ENCODE measurements at regions not wholly inside any gene's neighbourhood (a gene's known extent, or its start where the extent isn't known, plus 50 kb on each side); places are given as distances from the start of the nearest gene placed in this dataset.
"Not testable (repeated sequence)": the region's sequence is repeated elsewhere in the genome, so short reads cannot be mapped to it uniquely, and the experiment has no call there.

DNA sequence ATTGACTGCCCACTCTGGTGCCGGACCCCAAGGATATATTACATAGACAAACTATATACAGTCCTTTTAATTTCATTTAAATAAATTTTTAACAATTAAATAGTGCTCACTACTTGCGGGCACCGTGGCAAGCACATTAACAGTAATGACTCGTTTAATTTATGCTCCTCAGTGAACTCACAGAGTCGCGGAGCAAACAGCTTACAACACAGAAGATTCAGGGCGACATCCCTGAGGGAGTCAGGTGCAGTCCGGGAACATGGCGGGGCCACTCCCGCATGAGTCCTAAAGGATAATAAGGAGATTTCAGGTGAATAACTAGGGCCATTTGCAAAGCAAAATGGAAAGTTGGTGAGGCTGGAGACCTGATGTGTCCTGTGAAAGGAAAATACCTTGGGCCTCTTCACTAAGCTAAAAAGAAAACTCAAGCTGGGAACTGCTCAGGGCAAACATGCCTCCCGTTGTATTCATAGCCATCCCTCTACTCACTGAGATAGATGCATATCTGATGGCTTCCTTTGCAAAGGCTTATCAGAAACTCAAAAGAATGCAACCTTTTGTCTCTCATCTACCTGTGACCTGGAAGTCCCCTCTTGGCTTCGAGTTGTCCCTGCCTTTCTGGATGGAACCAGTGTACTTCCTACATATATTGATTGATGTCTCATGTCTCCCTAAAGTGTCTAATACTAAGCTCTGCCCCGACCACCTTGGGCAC is 125.6 kb downstream of the KLF6 start:
- no peak for DNase-seq (ENCODE audit: low read depth)

DNA sequence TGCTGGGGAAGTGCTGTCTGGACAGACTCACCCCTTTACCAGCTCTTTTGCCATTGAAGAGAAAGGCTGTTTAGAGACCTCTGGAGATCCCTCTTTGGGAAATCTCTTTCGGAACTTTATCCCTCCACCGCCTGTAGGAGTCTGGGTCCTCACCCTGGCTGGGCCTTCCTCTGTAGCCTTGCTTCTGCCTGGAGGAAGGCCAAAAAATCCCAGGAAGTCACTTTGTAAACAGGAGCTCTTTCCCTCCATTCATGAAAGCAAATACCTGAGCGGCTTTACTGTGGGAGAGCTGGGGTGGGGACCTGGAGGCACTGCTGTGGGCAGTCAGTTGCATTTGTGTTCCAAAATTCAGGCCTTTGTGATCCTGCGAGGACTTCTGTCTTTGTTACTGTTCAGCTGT is 126.2 kb downstream of the KLF6 start:
- no peak for DNase-seq (ENCODE audit: low read depth)

DNA sequence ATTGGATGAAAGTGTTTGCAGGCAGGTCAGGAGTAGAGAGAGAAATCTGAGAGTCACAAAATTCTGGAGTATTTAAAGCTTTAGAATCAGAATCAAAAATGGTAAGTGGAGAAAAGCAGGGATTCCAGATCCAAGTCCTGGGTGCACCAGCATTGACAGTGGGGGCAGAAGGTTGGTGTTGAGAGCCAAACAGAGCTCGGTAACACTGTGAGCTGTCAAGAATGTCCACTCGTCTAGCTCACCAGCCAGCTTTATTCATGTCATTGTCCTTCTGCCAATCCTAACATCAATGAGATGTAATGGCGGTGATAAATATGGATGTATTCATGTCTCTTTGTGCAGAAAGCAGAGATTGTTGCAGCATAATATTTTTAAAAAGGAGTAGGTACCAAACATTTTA is 128.8 kb downstream of the KLF6 start:
- no peak for DNase-seq (ENCODE audit: low read depth)

DNA sequence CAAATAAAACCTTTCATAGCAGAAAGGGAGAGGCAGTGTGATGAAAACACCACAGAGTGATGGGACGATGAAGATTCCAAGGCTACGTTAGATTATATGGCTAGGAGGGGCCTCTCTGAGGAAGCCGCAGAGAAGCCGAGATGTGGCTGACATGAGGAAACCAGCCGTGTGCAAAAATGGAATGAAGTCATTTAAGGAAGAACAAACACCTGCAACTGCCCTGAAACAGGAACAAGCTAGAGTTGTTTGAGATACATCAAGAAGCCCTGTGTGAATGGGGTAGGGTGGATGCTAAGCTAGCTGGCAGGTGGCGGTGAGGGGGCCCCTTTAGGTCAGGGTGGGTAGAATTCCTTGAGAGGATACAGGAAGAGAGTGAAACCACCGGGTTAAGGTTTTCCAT is 129.5 kb downstream of the KLF6 start:
- DNase-seq (ENCODE audit: low read depth): no peak

DNA sequence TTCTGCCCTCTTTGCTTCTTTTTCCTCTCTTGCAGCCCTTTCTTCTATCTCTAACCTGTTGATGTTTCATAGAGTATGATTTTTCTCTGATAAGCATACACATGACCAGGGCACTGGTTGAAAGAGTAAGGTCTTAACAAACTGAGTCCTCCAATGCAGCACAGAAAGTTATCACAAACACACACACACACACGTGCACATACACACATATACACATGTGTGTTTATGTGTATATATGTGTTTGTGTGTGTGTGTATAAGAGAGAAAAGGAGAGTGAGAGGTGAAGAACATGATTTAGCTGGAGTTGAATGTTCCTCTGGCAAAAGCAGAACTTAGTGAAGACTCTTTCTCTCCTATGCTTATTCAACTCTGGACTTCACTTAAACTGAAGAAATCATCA is 130.0 kb downstream of the KLF6 start:
- no peak for DNase-seq (ENCODE audit: low read depth)

DNA sequence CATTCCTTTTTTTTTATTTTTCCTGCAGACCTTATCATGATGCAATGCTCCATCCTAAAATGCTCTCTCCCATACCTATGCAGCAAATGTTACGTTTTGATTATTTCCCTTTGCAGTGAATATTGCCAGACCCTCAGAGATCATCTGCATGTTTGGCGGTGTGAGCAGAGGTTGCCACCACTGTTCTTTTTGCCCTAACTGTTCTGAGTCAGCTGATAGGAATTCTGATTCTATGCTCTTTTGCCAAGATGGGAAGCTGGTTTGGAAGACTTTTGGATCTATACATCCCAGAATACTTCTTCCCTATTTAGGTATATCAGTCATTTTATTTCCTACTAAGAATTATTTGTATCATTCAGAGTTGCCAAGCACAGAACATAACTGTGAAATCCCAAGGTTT is 130.5 kb downstream of the KLF6 start:
- no peak for DNase-seq (ENCODE audit: low read depth)

DNA sequence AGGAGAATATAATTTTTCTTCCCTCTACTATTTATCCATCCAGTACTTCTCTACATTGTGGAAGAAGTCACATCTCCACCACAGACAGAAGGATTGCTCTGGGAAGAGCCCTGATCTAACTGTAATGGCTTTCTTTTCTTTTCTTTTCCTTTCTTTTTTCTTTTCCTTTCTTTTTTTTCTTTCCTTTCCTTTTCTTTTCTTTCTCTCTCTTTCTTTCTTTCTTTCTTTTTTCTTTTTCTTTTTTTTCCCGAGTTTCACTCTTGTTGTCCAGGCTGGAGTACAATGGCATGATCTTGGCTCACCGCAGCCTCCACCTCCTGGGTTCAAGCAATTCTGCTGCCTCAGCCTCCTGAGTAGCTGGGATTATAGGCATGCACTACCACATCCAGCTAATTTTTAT is 131.7 kb downstream of the KLF6 start:
- not testable (repeated sequence) for DNase-seq (ENCODE audit: low read depth)

DNA sequence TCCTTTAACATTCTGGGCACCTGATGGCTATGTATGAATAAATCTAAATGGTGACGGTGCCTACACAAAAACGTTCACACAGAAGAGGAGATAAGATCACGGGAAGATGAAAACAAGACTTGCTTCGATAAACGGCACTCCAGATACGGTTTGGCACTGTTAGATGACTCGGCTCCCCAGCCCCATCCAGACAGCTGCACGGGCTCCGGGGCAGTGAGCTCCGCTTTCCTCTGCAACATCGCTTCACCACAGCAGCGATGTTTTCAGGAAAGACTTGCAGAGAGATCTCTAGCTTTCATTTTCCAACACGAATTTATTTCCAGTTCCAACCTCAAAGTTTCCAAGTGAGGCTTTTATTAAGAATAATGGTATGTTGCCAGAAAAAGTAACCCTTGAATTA is 132.1 kb downstream of the KLF6 start:
- DNase-seq (ENCODE audit: low read depth): no peak

DNA sequence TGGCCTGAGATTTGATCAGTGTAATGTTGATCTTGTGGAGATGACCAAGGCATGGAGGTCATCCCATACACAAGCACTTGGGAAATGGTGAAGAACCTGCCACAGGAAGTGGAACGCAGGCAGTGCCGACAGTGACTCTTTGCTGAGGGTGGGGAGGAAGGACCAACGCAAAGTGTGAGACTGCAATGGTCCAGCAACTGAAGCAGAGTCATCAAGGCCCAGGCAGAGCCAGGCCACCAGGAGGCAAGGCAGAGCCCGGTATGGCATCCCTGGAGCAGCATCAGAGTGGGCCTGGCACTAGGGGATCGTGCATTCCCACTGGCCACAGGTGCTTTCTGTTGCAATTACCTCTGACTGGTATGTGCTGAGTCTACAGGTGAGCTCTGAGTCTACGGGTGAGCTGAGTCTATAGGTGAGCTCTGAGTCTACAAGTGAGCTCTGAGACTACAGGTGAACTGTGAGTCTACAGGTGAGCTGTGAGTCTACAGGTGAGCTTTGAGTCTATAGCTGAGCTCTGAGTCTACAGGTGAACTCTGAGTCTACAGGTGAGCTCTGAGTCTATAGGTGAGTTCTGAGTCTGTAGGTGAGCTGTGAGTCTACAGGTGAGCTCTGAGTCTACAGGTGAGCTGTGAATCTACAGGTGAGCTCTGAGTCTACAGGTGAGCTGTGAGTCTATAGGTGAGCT is 132.9 kb downstream of the KLF6 start:
- DNase-seq (ENCODE audit: low read depth): no peak

DNA sequence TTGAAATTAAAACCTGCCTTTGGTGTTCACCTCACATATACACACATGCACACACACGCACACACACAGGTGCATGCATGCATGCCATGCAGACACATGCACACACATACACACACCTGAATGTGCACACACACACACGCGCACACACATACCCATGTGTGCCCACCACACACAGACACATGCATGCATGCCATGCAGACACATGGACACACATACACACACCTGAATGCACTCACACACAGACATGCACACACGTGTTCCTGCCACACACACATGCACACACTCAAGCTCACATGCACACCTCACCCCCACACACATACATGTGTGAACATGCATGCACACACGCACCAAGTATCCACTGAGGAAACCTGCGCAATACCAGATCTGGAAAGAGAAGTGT is 136.4 kb downstream of the KLF6 start:
- no peak for DNase-seq (ENCODE audit: low read depth)

DNA sequence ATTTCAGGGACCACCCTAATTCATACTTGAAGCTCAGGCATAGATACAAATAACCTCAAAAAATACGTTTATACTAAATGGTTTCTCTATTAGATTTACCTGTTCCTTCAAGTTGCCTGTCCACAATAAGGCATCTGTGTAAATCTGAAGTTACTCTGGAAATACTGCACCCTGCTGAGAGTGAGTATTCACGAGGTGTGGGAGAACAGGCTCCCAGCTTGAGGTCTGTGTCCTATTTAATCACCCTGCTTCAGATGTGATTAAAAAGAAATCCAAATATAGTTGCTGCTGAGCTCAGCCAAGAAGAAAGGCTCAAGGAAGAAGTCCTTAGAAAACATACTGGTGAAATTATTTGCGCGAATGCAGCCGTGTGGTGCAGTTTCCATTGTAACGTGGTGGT is 136.8 kb downstream of the KLF6 start:
- no peak for DNase-seq (ENCODE audit: low read depth)

DNA sequence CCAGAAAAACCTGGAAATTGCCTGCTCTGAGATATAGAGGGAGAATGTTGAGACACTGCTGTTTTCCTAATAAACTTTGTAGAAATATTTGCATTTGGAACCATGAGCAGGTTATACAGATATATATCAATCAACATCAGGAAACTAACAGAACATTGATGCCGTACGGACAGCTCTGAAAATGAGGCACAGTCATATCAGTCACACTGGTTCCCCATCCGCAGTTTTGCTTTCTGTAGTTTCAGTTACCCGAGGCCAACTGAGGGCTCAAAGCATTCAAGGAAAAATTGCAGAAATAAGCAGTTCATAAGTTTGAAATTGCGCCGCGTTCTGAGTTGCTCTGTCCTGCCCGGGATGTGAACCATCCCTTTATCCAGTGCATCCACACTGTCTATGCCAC is 137.9 kb downstream of the KLF6 start:
- no peak for DNase-seq (ENCODE audit: low read depth)

DNA sequence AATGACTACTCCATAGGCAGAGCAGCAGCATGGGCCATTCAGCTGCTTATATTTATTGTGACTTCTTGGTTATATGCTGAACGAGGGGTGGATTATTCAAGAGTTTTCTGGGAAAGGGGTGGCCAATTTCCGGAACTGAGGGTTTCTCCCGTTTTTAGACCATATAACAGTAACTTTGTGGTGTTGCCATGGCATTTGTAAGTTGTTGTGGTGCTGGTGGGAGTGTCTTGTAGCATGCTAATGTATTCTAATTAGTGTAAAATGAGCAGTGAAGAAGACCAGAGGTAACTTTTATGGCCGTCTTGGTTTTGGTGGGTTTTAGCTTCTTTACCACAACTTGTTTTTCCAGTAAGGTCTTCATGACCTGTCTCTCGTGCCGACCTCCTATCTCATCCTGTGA is 139.6 kb downstream of the KLF6 start:
- DNase-seq (ENCODE audit: low read depth): no peak

DNA sequence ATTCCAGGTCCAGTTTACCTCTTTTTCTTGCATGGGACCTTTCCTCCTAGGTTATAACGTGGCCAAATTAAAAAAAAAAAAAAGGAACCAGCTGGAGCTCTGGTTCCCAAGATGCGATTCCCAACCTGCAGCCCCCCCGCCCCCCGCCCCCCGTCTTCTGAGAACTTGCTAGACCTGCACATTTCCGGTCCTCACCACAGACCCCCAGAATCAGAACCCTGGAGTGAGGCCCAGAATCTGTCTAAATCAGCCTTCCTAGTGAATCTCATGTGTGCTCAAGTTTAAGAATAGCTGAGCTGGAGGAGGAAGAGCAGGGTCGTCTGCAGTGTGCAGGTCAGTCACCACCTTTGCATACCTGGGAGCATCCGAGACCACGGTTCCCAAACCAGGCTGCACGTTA is 144.2 kb downstream of the KLF6 start:
- no peak for DNase-seq (ENCODE audit: low read depth)

DNA sequence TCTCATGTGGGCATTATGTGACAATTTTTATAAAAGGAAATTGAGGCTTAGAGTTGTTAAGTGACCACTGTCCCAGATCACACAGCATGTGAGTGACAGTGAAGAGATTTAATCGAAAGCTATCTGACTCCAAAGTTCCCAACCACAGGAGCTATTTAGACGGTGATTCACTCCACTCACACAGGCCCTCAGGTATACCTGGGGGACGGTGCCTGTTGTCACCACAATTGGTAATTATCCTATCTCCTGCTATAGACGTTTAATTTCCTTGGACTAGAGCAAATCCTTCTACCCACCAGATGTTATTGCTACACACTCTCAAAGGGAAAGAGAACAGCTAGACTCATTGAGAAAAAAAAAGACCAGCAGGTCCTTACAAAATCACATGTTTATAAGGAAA is 145.5 kb downstream of the KLF6 start:
- no peak for DNase-seq (ENCODE audit: low read depth)

DNA sequence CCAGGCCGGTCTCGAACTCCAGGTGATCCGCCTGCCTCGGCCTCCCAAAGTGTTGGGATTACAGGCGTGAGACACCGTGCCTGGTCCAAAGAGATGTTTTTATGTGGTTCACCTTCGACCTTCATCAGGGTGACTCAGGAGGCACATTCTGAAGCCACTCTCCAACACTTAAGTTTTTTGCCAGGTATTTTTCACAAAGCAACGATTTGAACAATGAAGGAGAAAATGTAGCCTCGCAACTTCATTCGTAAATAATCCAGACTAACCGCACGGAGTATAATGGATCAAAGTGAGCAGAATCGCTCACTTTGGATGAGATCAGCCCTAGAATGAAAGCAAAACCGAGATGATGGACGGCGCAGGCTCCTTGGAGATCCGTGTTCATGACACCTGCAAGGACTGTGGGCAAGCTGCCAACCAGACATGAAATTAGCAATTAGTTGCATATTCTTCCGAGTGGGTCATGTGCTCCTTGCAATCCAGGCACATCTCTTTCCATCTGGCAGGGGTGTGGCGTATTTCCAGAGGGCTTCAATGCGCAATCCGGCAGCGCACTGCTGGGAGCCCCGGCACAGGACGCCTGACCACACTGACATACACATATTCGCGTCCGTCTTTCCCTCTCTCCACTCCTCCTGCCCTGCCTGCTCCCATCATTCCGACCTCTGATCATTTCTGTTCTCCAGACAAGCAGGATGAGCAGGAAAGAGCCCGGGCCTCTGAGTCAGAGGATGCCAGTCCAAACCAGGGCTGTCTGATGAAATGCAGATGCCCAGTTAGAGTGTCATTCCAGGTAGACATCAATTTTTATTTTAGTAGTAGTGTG is 148.4 kb downstream of the KLF6 start:
- no peak for DNase-seq (ENCODE audit: low read depth)

DNA sequence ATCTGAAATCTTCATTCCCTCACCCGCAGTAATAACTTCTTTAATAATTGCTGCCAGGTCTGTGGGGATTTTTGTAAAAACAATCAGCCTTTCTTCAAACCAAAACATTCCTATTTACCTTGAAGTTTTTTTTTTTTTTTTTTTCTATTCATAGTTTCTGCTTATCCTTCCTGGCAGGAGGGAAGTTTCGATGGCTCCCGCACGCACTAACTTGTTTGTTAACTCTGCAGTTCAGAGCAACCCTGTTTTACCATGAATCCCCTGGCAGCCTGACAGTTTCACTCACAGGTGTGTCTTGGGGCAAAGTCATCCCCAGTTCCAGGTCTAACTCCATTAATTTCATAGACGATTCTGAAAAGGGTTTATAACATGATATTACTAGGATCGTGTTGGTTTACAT is 149.3 kb downstream of the KLF6 start:
- DNase-seq (ENCODE audit: low read depth): no peak

DNA sequence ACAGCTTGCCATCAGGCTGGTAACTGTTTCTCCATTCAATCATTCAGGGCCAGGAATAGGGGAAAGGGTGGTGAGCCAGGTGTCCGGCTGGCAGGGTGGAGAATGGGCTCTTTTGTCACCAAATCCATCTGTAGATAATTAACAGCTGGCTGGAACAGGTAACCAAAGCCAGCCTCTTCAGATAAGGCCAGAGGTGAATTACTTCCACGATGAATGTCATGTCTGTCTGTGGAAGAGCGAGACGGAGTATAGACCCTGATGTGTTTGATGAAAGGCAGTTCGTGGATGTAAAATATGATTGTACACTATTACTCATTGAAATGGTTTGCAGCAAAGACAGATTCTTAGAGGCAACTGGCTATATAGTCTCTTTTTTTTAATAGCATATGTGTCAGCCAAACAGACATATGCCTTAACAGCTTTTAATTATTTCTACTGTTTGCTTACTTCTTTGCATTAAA is 149.8 kb downstream of the KLF6 start:
- DNase-seq (ENCODE audit: low read depth): no peak

DNA sequence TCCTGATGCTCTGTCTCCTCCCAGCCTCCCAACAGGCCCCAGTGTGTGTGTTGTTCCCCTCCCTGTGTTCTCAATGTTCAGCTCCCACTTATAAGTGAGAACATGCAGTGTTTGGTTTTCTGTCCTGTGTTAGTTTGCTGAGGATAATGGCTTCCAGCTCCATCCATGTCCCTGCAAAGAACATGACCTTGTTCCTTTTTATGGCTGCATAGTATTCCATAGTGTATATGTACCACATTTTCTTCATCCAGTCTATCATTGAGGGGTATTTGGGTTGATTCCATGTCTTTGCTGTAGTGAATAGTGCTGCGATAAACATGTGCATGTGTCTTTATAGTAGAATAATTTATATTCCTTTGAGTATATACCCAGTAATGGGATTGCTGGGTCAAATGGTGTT is 150.4 kb downstream of the KLF6 start:
- not testable (repeated sequence) for DNase-seq (ENCODE audit: low read depth)

DNA sequence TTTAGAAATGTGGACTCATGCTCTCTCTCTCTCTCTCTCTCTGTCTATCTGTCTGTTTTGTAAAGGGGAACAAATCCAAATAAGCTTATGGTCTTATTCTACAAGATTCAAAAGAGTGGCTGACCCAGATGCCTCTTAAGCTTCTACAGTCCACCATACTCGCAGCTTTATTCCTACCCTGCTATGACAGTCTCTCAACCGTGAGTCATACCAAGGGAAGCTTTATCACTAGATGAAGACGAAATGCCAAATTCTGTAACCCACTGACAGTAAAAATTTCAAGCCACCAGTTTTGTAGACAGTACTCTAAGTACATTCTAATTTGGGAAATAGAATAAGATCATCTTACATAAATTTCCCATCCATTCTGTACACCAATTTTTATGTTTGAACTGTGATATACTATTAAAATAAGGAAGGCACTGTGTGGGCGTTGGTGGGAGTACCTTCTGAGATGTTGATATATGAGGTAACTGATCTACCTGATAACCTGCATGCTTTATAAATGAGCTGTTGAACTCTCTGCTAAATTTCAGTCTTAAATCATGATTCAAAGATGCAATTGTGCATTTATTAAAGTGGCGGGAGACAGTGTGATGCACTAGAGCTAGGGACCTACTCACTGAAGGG is 153.2 kb downstream of the KLF6 start:
- no peak for DNase-seq (ENCODE audit: low read depth)

DNA sequence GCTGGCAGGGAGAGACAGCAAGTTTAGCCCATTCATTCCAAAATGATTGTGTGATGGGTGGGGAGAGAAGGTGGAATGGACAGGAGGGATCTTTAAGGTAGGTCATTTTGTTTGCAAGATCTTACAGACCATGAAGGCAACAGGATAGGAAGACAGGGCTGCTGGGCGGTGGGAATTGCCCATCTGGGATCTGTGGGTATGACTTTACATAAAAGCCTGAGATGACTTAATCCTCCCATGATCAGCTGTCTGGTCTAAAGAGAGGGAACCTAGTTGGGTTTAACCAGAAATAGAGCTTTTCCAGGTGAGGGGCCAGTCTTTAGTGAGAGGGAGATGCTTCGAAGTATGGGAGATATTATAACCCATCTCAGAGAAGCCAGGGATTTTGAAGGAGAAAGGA is 153.7 kb downstream of the KLF6 start:
- DNase-seq (ENCODE audit: low read depth): no peak

DNA sequence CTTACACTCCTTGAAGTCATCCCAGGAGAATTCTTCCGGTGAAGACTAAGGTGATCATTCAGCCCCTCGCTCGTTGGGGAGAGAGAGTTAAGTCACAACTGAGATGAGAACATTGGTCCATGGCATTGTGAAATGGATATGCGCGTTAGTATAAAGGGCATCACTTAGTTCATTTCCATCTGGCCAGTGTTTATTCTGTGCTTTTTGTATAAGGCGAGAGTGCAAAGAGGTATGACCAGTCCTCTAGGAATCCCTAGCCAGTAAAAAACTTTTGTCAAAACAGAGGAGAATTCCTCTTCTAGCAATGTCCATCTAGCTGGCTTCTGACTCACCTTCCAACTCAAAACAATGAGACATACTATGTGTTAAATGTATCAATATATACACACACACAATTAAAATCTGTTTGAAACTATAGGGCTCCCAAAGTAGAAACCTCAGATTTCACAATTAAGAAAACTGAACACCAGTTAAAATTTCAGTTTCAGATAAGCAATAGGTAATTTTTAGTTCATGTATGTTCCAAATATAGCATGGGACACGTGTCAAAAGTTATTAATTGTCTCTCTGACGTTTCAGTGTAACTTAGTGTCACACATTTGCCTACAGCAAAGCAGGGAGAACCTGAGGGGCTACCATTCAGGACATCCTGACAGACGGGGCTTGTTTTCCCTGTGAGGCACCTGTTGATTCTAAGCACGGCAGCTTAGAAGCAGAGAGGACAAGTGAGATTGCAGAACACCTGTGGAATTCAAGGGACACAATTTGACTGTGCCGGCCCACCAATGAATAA is 158.9 kb downstream of the KLF6 start:
- no peak for DNase-seq (ENCODE audit: low read depth)

All from T-helper 22 cell (primary cell).